Ovary (tissue), 3 donors: ENCODE measurements at regions not wholly inside any gene's neighbourhood (a gene's known extent, or its start where the extent isn't known, plus 50 kb on each side); places are given as distances from the start of the nearest gene placed in this dataset.

Experiments used
- EP300 ChIP-seq: sonication (generic); formaldehyde crosslinking; IDR thresholded peaks from one replicate; pipeline ENCODE4 v1.6.1; 2017; ENCODE audit warnings: antibody characterized with exemption
- POLR2A ChIP-seq: fragments of 450-650 bp; IDR thresholded peaks from one replicate; pipeline ENCODE4 v1.6.1; 2017; ENCODE audit warnings: antibody characterized with exemption, mild to moderate bottlenecking, moderate library complexity
- TF ChIP-seq, protein P1 (sequence below), 3 donors: fragments of 450-650 bp in 2 of 3; fragments of 200-600 bp in 1 of 3; IDR thresholded peaks; one replicate each; pipeline versions ENCODE4 v1.5.1 to v1.8.0; 2016 to 2022; ENCODE audit warnings: antibody characterized with exemption in 3 of 3, mild to moderate bottlenecking in 1 of 3
- donor health status: DM: no; HTN: no; CAD: no.

GRCh38 chr12:68510397-68510796, 100.3 kb upstream of the RAP1B start:
- TF ChIP-seq POLR2A (no peak), EP300 (no peak)
- TF ChIP-seq, protein P1, sequence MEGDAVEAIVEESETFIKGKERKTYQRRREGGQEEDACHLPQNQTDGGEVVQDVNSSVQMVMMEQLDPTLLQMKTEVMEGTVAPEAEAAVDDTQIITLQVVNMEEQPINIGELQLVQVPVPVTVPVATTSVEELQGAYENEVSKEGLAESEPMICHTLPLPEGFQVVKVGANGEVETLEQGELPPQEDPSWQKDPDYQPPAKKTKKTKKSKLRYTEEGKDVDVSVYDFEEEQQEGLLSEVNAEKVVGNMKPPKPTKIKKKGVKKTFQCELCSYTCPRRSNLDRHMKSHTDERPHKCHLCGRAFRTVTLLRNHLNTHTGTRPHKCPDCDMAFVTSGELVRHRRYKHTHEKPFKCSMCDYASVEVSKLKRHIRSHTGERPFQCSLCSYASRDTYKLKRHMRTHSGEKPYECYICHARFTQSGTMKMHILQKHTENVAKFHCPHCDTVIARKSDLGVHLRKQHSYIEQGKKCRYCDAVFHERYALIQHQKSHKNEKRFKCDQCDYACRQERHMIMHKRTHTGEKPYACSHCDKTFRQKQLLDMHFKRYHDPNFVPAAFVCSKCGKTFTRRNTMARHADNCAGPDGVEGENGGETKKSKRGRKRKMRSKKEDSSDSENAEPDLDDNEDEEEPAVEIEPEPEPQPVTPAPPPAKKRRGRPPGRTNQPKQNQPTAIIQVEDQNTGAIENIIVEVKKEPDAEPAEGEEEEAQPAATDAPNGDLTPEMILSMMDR (IDR thresholded peaks at IDR 0.05), result no peak
